CD14-positive monocyte (primary cell): ENCODE measurements at regions not wholly inside any gene's neighbourhood (a gene's known extent, or its start where the extent isn't known, plus 50 kb on each side); places are given as distances from the start of the nearest gene placed in this dataset.
"Not testable (repeated sequence)": the region's sequence is repeated elsewhere in the genome, so short reads cannot be mapped to it uniquely, and the experiment has no call there.

Experiments used
- DNase-seq, 3 donors: peaks; one replicate each; pipeline ENCODE4 v3.0.0-alpha.2; 2011 to 2022
- H2AFZ ChIP-seq: 2 replicates; pipeline ENCODE4 v1.6.0; 2012; ENCODE audit warnings: mild to moderate bottlenecking, low read depth, low read length, inconsistent platforms; ENCODE audit not compliant: insufficient read depth, poor library complexity, severe bottlenecking
- H3K27ac ChIP-seq, 2 donors: 1 replicate in 1 of 2; 2 replicates in 1 of 2; pipeline ENCODE4 v1.5.1; 2012 to 2013; ENCODE audit warnings: low read length in 2 of 2, control low read depth in 1 of 2, inconsistent platforms in 1 of 2, low read depth in 1 of 2, mild to moderate bottlenecking in 1 of 2
- H3K27me3 ChIP-seq, 2 donors: one replicate each; pipeline versions ENCODE4 v1.6.0 to v1.6.1; 2011 to 2013; ENCODE audit warnings: low read length in 2 of 2; ENCODE audit not compliant: control insufficient read depth in 2 of 2, insufficient read depth in 2 of 2
- H3K36me3 ChIP-seq, 2 donors: replicated peaks in 1 of 2; 1 replicate in 1 of 2; 2 replicates in 1 of 2; pipeline versions ENCODE4 v1.5.1 to v1.6.1; 2012 to 2013; ENCODE audit warnings: low read length in 2 of 2, control low read depth in 1 of 2, inconsistent platforms in 1 of 2, mild to moderate bottlenecking in 1 of 2; ENCODE audit not compliant: insufficient read depth in 2 of 2, control insufficient read depth in 1 of 2
- H3K4me1 ChIP-seq, 2 donors: 1 replicate in 1 of 2; 2 replicates in 1 of 2; pipeline versions ENCODE4 v1.5.1 to v1.6.1; 2012 to 2013; ENCODE audit warnings: low read length in 2 of 2, control low read depth in 1 of 2, inconsistent platforms in 1 of 2, mild to moderate bottlenecking in 1 of 2, moderate library complexity in 1 of 2; ENCODE audit not compliant: insufficient read depth in 2 of 2, control insufficient read depth in 1 of 2
- H3K4me2 ChIP-seq: replicated peaks from 2 replicates; pipeline ENCODE3; 2012; ENCODE audit warnings: low read length, moderate library complexity, mild to moderate bottlenecking; ENCODE audit not compliant: poor library complexity, severe bottlenecking; ENCODE audit errors: extremely low read depth
- H3K4me3 ChIP-seq, 3 experiments: fragments of 200-600 bp in 1 of 3; sonication (generic) in 1 of 3; replicated peaks in 1 of 3; 1 replicate in 2 of 3; 2 replicates in 1 of 3; pipeline ENCODE4 v1.5.1; 2011 to 2013; ENCODE audit warnings: low read length in 3 of 3, mild to moderate bottlenecking in 3 of 3, control low read depth in 2 of 3, low read depth in 2 of 3, inconsistent platforms in 1 of 3, moderate library complexity in 1 of 3
- H3K79me2 ChIP-seq: 2 replicates; pipeline ENCODE4 v1.6.0; 2012; ENCODE audit warnings: mild to moderate bottlenecking, control low read depth, inconsistent platforms, low read length, moderate library complexity; ENCODE audit not compliant: insufficient read depth
- H3K9ac ChIP-seq: 2 replicates; pipeline ENCODE4 v1.6.0; 2017; ENCODE audit warnings: low read length, mild to moderate bottlenecking; ENCODE audit not compliant: insufficient read depth, poor library complexity, severe bottlenecking
- H3K9me3 ChIP-seq, 2 donors: replicated peaks in 1 of 2; 1 replicate in 1 of 2; 2 replicates in 1 of 2; pipeline versions ENCODE4 v1.5.1 to v1.6.1; 2012 to 2013; ENCODE audit warnings: low read length in 2 of 2, control low read depth in 1 of 2; ENCODE audit not compliant: control insufficient read depth in 1 of 2, insufficient read depth in 1 of 2
- H4K20me1 ChIP-seq: 2 replicates; pipeline ENCODE4 v1.6.0; 2012; ENCODE audit warnings: mild to moderate bottlenecking, low read length, control low read depth, moderate library complexity; ENCODE audit not compliant: insufficient read depth
- H3K27ac Mint-ChIP-seq, 7 donors: one replicate each; pipeline ENCODE4 v1.8.0; 2020; ENCODE audit warnings: mild to moderate bottlenecking in 7 of 7, mixed read lengths in 7 of 7, moderate library complexity in 6 of 7, inconsistent platforms in 2 of 7
- H3K27me3 Mint-ChIP-seq, 3 donors: one replicate each; pipeline ENCODE4 v1.8.0; 2021 to 2022; ENCODE audit warnings: low read depth in 3 of 3, mild to moderate bottlenecking in 3 of 3, mixed read lengths in 3 of 3, moderate library complexity in 3 of 3, inconsistent platforms in 1 of 3
- H3K36me3 Mint-ChIP-seq, 2 donors: one replicate each; pipeline ENCODE4 v1.8.0; 2020; ENCODE audit warnings: mixed read lengths in 2 of 2, inconsistent platforms in 1 of 2, mild to moderate bottlenecking in 1 of 2
- H3K4me1 Mint-ChIP-seq: one replicate; pipeline ENCODE4 v1.8.0; 2020; ENCODE audit warnings: mild to moderate bottlenecking, mixed read lengths
- H3K4me3 Mint-ChIP-seq, 2 donors: one replicate each; pipeline ENCODE4 v1.8.0; 2020; ENCODE audit warnings: mild to moderate bottlenecking in 2 of 2, mixed read lengths in 2 of 2, moderate library complexity in 1 of 2
- H3K9me3 Mint-ChIP-seq, 7 donors: one replicate each; pipeline ENCODE4 v1.8.0; 2020 to 2022; ENCODE audit warnings: mixed read lengths in 7 of 7, mild to moderate bottlenecking in 6 of 7, moderate library complexity in 6 of 7, inconsistent platforms in 2 of 7
- WGBS: methylation state at CpG from one replicate; pipeline ENCODE4 v1.1.5; 2013; ENCODE audit warnings: missing lambda C conversion rate; ENCODE audit not compliant: insufficient coverage; 5-methylcytosine and 5-hydroxymethylcytosine counted together
- intact Hi-C, 2 donors: fragments of 100-400 bp; cut with micrococcal nuclease; formaldehyde crosslinking; loops; one replicate each; pipeline versions ENCODE4 v1.15.0 to v1.15.1; 2023
- TF ChIP-seq, protein P1 (sequence below): fragments of 200-600 bp; IDR thresholded peaks from one replicate; pipeline ENCODE4 v1.8.0; 2022; ENCODE audit warnings: antibody characterized with exemption, mild to moderate bottlenecking

DNA sequence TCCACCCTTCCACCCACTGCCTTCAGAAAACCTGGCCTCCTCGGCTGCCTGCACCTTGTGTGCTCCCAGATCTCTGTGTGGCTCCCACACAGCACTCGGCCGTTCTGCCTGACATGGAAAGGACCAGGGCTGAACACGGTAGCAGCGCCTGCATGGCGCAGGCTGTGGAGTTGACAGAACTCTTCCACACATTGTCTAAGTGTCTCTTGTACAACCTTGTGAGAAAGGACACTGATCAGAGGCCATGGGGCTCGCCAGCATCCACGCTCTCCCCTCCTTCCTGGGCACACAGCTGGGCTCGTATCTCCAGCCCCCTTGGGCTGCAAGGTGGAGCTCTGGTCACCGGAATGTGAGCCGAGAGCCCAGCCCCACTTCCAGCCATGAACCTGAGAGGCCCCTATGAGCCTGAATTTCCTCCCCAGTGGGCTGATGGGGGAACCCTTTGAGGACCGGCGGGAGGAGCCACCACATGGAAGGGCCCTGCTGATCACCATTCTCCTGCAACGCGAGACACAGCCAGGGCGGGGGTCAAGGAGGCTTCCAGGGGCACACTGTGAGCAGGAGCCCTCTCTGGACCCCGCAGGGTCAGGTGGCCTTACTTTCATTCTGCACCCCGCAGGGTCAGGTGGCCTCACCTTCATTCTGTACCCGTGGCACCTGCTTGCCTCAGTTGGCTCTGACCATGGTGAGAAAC is 314.2 kb upstream of the MYT1L start:
- Mint-ChIP-seq H3K27me3 (peaks cover 3 to 10% (median 9%) of the 10 kb centered on the region in 3 donors), H3K9me3 (peaks cover 2 to 7% (median 5%) of the 10 kb centered on the region in 7 donors), H3K4me1 (no peaks in the 10 kb centered on the region), H3K4me3 (no peak overlapping the region), H3K27ac (no peak overlapping the region), H3K36me3 (no peaks in the 10 kb centered on the region)
- DNase-seq = no peak
- TF ChIP-seq, protein P1, sequence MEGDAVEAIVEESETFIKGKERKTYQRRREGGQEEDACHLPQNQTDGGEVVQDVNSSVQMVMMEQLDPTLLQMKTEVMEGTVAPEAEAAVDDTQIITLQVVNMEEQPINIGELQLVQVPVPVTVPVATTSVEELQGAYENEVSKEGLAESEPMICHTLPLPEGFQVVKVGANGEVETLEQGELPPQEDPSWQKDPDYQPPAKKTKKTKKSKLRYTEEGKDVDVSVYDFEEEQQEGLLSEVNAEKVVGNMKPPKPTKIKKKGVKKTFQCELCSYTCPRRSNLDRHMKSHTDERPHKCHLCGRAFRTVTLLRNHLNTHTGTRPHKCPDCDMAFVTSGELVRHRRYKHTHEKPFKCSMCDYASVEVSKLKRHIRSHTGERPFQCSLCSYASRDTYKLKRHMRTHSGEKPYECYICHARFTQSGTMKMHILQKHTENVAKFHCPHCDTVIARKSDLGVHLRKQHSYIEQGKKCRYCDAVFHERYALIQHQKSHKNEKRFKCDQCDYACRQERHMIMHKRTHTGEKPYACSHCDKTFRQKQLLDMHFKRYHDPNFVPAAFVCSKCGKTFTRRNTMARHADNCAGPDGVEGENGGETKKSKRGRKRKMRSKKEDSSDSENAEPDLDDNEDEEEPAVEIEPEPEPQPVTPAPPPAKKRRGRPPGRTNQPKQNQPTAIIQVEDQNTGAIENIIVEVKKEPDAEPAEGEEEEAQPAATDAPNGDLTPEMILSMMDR = no peak
- Histone ChIP-seq H3K9ac (no peak overlapping the region), H3K4me2 (no peak overlapping the region), H3K9me3 (no peaks in the 10 kb centered on the region), H3K4me3 (no peak overlapping the region), H2AFZ (no peak overlapping the region), H3K36me3 (no peaks in the 10 kb centered on the region), H3K79me2 (no peaks in the 10 kb centered on the region), H4K20me1 (no peaks in the 10 kb centered on the region), H3K27ac (no peak overlapping the region), H3K27me3 (no peaks in the 10 kb centered on the region), H3K4me1 (no peaks in the 10 kb centered on the region)
- intact Hi-C loops = no loop called here
- 91% methylated on average over 15 of the region's 19 CpGs for WGBS

DNA sequence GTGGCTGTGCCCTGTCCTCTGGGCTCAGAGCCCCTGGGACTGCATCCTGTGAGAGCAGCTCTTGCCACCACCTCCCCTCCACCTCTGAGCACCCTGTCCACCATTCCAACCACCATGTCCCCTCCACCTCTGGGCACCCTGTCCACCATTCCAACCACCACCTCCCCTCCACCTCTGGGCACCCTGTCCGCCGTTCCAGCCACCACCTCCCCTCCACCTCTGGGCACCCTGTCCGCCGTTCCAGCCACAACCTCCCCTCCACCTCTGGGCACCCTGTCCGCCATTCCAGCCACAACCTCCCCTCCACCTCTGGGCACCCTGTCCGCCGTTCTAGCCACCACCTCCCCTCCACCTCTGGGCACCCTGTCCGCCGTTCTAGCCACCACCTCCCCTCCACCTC is 313.7 kb upstream of the MYT1L start:
- H3K4me2 ChIP-seq, H3K27ac Mint-ChIP-seq, DNase-seq, H3K36me3 ChIP-seq, H3K9me3 Mint-ChIP-seq, H2AFZ ChIP-seq, H3K4me1 ChIP-seq, H3K27me3 ChIP-seq, H3K9me3 ChIP-seq, intact Hi-C loops, H3K9ac ChIP-seq, H3K27ac ChIP-seq, H3K4me3 Mint-ChIP-seq, H4K20me1 ChIP-seq, H3K27me3 Mint-ChIP-seq, H3K79me2 ChIP-seq, H3K36me3 Mint-ChIP-seq, H3K4me1 Mint-ChIP-seq, H3K4me3 ChIP-seq: not testable (repeated sequence)
- 98% methylated on average over 5 of the region's 9 CpGs for WGBS
